ENCODE measurements at regions not wholly inside any gene's neighbourhood (a gene's known extent, or its start where the extent isn't known, plus 50 kb on each side); places are given as distances from the start of the nearest gene placed in this dataset.

GRCh38 chr6:95496769-95497426 lies 80.4 kb upstream of the MANEA start:
- Histone ChIP-seq H3K36me3 (ENCODE audit: control insufficient read depth, insufficient read depth, low read length) (no peaks in the 10 kb centered on the region), H3K4me3 (ENCODE audit: low read depth, low read length) (no peak overlapping the region), H3K27me3 (ENCODE audit: control insufficient read depth, insufficient read depth, low read length) (no peaks in the 10 kb centered on the region)
- no peak for TF ChIP-seq CTCF (IDR thresholded peaks at IDR 0.05; ENCODE audit: insufficient read depth, low read depth, low read length)
- ChIA-PET POLR2A (no interaction called here), CTCF (no interaction called here)
- DNase-seq (ENCODE audit: low read depth) = no peak

GRCh38 chr6:95501032-95501904 lies 76.1 kb upstream of the MANEA start:
- Histone ChIP-seq H3K27me3 (ENCODE audit: control insufficient read depth, insufficient read depth, low read length) (no peaks in the 10 kb centered on the region), H3K36me3 (ENCODE audit: control insufficient read depth, insufficient read depth, low read length) (no peaks in the 10 kb centered on the region), H3K4me3 (ENCODE audit: low read depth, low read length) (no peak overlapping the region)
- no peak for TF ChIP-seq CTCF (IDR thresholded peaks at IDR 0.05; ENCODE audit: insufficient read depth, low read depth, low read length)
- no peak for DNase-seq (ENCODE audit: low read depth)
- POLR2A ChIA-PET = no interaction called here
- CTCF ChIA-PET = no interaction called here

- TF ChIP-seq CTCF (IDR thresholded peaks at IDR 0.05; ENCODE audit: insufficient read depth, low read depth, low read length) = no peak
- no peak for DNase-seq (ENCODE audit: low read depth)
- ChIA-PET POLR2A (no interaction called here), CTCF (no interaction called here)
- H3K27me3 ChIP-seq (ENCODE audit: control insufficient read depth, insufficient read depth, low read length) = no peaks in the 10 kb centered on the region
- H3K36me3 ChIP-seq (ENCODE audit: control insufficient read depth, insufficient read depth, low read length) = no peaks in the 10 kb centered on the region
- no peak overlapping the region for H3K4me3 ChIP-seq (ENCODE audit: low read depth, low read length)
These were observed 73.8 kb upstream of the MANEA start for GRCh38 chr6:95503568-95503967.

GRCh38 chr6:95511404-95511803 lies 65.9 kb upstream of the MANEA start:
- ChIA-PET CTCF (no interaction called here), POLR2A (no interaction called here)
- H3K4me3 ChIP-seq (ENCODE audit: low read depth, low read length) = no peak overlapping the region
- no peak for DNase-seq (ENCODE audit: low read depth)
- TF ChIP-seq CTCF (IDR thresholded peaks at IDR 0.05; ENCODE audit: insufficient read depth, low read depth, low read length) = no peak
- H3K36me3 ChIP-seq (ENCODE audit: control insufficient read depth, insufficient read depth, low read length) = no peaks in the 10 kb centered on the region
- H3K27me3 ChIP-seq (ENCODE audit: control insufficient read depth, insufficient read depth, low read length) = no peaks in the 10 kb centered on the region

GRCh38 chr6:95515975-95516374 lies 61.4 kb upstream of the MANEA start:
- Histone ChIP-seq H3K4me3 (ENCODE audit: low read depth, low read length) (no peak overlapping the region), H3K27me3 (ENCODE audit: control insufficient read depth, insufficient read depth, low read length) (no peaks in the 10 kb centered on the region), H3K36me3 (ENCODE audit: control insufficient read depth, insufficient read depth, low read length) (no peaks in the 10 kb centered on the region)
- no peak for DNase-seq (ENCODE audit: low read depth)
- no peak for TF ChIP-seq CTCF (IDR thresholded peaks at IDR 0.05; ENCODE audit: insufficient read depth, low read depth, low read length)
- ChIA-PET CTCF (no interaction called here), POLR2A (no interaction called here)

Measured in BJ (cell line).